NT2/D1 (cell line): ENCODE measurements at regions not wholly inside any gene's neighbourhood (a gene's known extent, or its start where the extent isn't known, plus 50 kb on each side); places are given as distances from the start of the nearest gene placed in this dataset.

ENCODE experiments used
- SUZ12 ChIP-seq: IDR thresholded peaks from 2 replicates; pipeline ENCODE4 v1.6.1; 2011; ENCODE audit not compliant: insufficient read length, insufficient read depth; ENCODE audit errors: extremely low read depth
- YY1 ChIP-seq: IDR thresholded peaks from 2 replicates; pipeline ENCODE4 v1.6.1; 2011; ENCODE audit not compliant: insufficient read length, insufficient read depth

DNA sequence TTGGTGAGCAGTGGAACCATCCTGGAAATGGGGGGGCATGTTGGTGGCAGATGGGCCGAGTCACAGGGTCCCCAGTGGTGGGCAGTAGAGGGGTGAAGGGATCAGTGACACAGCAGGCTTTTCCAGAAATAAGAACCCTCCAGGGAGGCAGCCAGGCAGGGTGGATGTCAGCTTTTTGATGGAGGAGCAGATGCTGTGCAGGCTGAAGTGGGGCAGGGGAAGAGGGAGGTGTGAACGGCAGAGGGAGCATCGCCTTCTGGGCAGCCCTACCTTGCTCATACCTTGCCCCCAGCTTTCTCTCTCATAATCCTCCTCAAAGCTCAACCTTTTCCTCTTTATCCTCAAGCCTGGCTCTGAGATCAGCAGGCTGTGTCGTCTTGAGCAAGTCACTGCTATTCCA lies 131.8 kb upstream of the IPO9 start:
- no peak for TF ChIP-seq SUZ12
- TF ChIP-seq YY1: no peak
